ENCODE measurements at regions not wholly inside any gene's neighbourhood (a gene's known extent, or its start where the extent isn't known, plus 50 kb on each side); places are given as distances from the start of the nearest gene placed in this dataset.

GRCh38 chr12:125228519-125229260 is 163.5 kb downstream of the AACS start:
- DNase-seq: peak; percentile 32

- DNase-seq: no peak
Measured at GRCh38 chr12:125229878-125230530, 164.8 kb downstream of the AACS start.

- no peak for DNase-seq
Measured at GRCh38 chr12:125233319-125233718, 168.1 kb downstream of the AACS start.

GRCh38 chr12:125239563-125239962 is 174.3 kb downstream of the AACS start:
- no peak for DNase-seq

GRCh38 chr12:125240717-125241116 is 175.5 kb downstream of the AACS start:
- DNase-seq: no peak

- DNase-seq: no peak
Measured at GRCh38 chr12:125243811-125244210, 178.6 kb downstream of the AACS start.

- DNase-seq: no peak
Measured at GRCh38 chr12:125244338-125244737, 179.1 kb downstream of the AACS start.

- DNase-seq: peak; percentile 39
Measured at GRCh38 chr12:125245581-125246557, 180.6 kb downstream of the AACS start.

GRCh38 chr12:125247477-125247876 is 182.2 kb downstream of the AACS start:
- no peak for DNase-seq

- peak; percentile 7 for DNase-seq
Measured at GRCh38 chr12:125249066-125249824, 184.0 kb downstream of the AACS start.

GRCh38 chr12:125249932-125250331 is 184.7 kb downstream of the AACS start:
- DNase-seq: no peak

GRCh38 chr12:125254236-125254635 is 189.0 kb downstream of the AACS start:
- no peak for DNase-seq

GRCh38 chr12:125254856-125255255 is 189.6 kb downstream of the AACS start:
- no peak for DNase-seq

GRCh38 chr12:125255935-125256633 is 190.8 kb downstream of the AACS start:
- no peak for DNase-seq

GRCh38 chr12:125256634-125256936 is 191.3 kb downstream of the AACS start:
- DNase-seq: no peak

GRCh38 chr12:125259178-125259867 is 194.1 kb downstream of the AACS start:
- no peak for DNase-seq

GRCh38 chr12:125262851-125263250 is 197.6 kb downstream of the AACS start:
- peak; percentile 30 for DNase-seq

GRCh38 chr12:125263385-125263784 is 198.2 kb downstream of the AACS start:
- no peak for DNase-seq

GRCh38 chr12:125267114-125267513 is 201.9 kb downstream of the AACS start:
- no peak for DNase-seq

- DNase-seq: no peak
Measured at GRCh38 chr12:125269276-125269675, 204.0 kb downstream of the AACS start.

- DNase-seq: no peak
Measured at GRCh38 chr12:125271892-125272291, 206.7 kb downstream of the AACS start.

Measured in NCI-H510A treated with DMSO at 0.1 percent for 48 hours (cell line).